IMR-90 (cell line): ENCODE measurements at regions not wholly inside any gene's neighbourhood (a gene's known extent, or its start where the extent isn't known, plus 50 kb on each side); places are given as distances from the start of the nearest gene placed in this dataset.

Source experiments
- ATAC-seq: fragments of 200-7000 bp; cut with Tn5 transposase; 2 replicates; pipeline ENCODE4 v1.9.1; 2020; ENCODE audit warnings: low read depth, mild to moderate bottlenecking, moderate library complexity
- BruUV-seq: library from RNA; stranded (reverse); fragments of 400-500 nt; replicated peaks from 2 replicates; lab custom pipeline; 2021; lab: Mats Ljungman, UMichigan
- CTCF ChIA-PET: fragments of 300-600 bp; formaldehyde crosslinking; extraction: SDS; loops from one replicate; lab custom pipeline; 2021; ENCODE audit warnings: antibody characterized with exemption; lab: Yijun Ruan, JAX
- POLR2A ChIA-PET: fragments of 300-600 bp; sonication (Branson Sonifier 250); formaldehyde crosslinking; loops from one replicate; lab custom pipeline; 2022; ENCODE audit warnings: antibody characterized with exemption; ENCODE audit not compliant: unreplicated experiment; lab: Charles Lee
- DNase-seq: peaks from one replicate; pipeline ENCODE4 v3.0.0; 2013
- H2AFZ ChIP-seq: replicated peaks from 2 replicates; pipeline ENCODE3; 2013; ENCODE audit warnings: low read length, mild to moderate bottlenecking; ENCODE audit not compliant: poor library complexity
- H2AK5ac ChIP-seq: 2 replicates; pipeline ENCODE4 v1.6.1; 2013; ENCODE audit warnings: low read depth, low read length, inconsistent platforms
- H2AK9ac ChIP-seq: replicated peaks from 2 replicates; pipeline ENCODE3; 2013; ENCODE audit warnings: mild to moderate bottlenecking, low read depth, low read length, moderate library complexity; ENCODE audit not compliant: poor library complexity
- H2BK120ac ChIP-seq: 2 replicates; pipeline ENCODE4 v1.6.1; 2013; ENCODE audit warnings: low read depth, low read length, inconsistent platforms
- H2BK15ac ChIP-seq: 3 replicates; pipeline ENCODE4 v1.6.1; 2013; ENCODE audit warnings: low read depth, low read length, inconsistent platforms
- H2BK20ac ChIP-seq: 2 replicates; pipeline ENCODE4 v1.6.1; 2013; ENCODE audit warnings: low read depth, mild to moderate bottlenecking, inconsistent platforms, low read length, moderate library complexity
- H2BK5ac ChIP-seq: 2 replicates; pipeline ENCODE4 v1.6.1; 2013; ENCODE audit warnings: mild to moderate bottlenecking, low read depth, low read length, inconsistent platforms; ENCODE audit not compliant: poor library complexity, severe bottlenecking
- H3K14ac ChIP-seq: replicated peaks from 2 replicates; pipeline ENCODE4 v1.6.1; 2013; ENCODE audit warnings: low read depth, low read length, inconsistent platforms
- H3K18ac ChIP-seq: 2 replicates; pipeline ENCODE4 v1.6.1; 2013; ENCODE audit warnings: low read depth, low read length, control low read depth
- H3K23ac ChIP-seq: 2 replicates; pipeline ENCODE4 v1.6.1; 2013; ENCODE audit warnings: low read depth, low read length, inconsistent platforms
- H3K27ac ChIP-seq: 2 replicates; pipeline ENCODE4 v1.5.1; 2013; ENCODE audit warnings: mild to moderate bottlenecking, control low read depth, low read length; ENCODE audit not compliant: insufficient read depth
- H3K27me3 ChIP-seq: 2 replicates; pipeline ENCODE4 v1.6.1; 2013; ENCODE audit warnings: low read length; ENCODE audit not compliant: control insufficient read depth, insufficient read depth
- H3K36me3 ChIP-seq: 2 replicates; pipeline ENCODE4 v1.6.1; 2013; ENCODE audit warnings: low read length, mixed read lengths; ENCODE audit not compliant: control insufficient read depth, insufficient read depth
- H3K4ac ChIP-seq: 2 replicates; pipeline ENCODE4 v1.6.1; 2013; ENCODE audit warnings: low read depth, low read length, inconsistent platforms
- H3K4me1 ChIP-seq: 2 replicates; pipeline ENCODE4 v1.6.1; 2013; ENCODE audit warnings: low read length, mixed read lengths; ENCODE audit not compliant: control insufficient read depth, insufficient read depth
- H3K4me2 ChIP-seq: 2 replicates; pipeline ENCODE4 v1.6.1; 2013; ENCODE audit warnings: low read depth, mild to moderate bottlenecking, control low read depth, low read length, moderate library complexity
- H3K4me3 ChIP-seq: 2 replicates; pipeline ENCODE4 v1.5.1; 2013; ENCODE audit warnings: low read depth, mild to moderate bottlenecking, control low read depth, low read length, moderate library complexity; ENCODE audit not compliant: insufficient read depth
- H3K56ac ChIP-seq: 2 replicates; pipeline ENCODE4 v1.6.1; 2013; ENCODE audit warnings: low read length, inconsistent platforms; ENCODE audit not compliant: insufficient read depth; ENCODE audit errors: extremely low read depth
- H3K79me1 ChIP-seq, 2 experiments: 2 replicates each; pipeline ENCODE4 v1.6.1; 2013; ENCODE audit warnings: low read length in 2 of 2, inconsistent platforms in 1 of 2, low read depth in 1 of 2
- H3K9ac ChIP-seq: 2 replicates; pipeline ENCODE4 v1.6.1; 2013; ENCODE audit warnings: low read depth, low read length, control low read depth
- H3K9me1 ChIP-seq: 2 replicates; pipeline ENCODE4 v1.6.1; 2013; ENCODE audit warnings: low read length, inconsistent platforms; ENCODE audit not compliant: insufficient read depth
- H3K9me3 ChIP-seq: 2 replicates; pipeline ENCODE4 v1.6.1; 2013; ENCODE audit warnings: low read length; ENCODE audit not compliant: control insufficient read depth, insufficient read depth
- H4K20me1 ChIP-seq: 2 replicates; pipeline ENCODE4 v1.6.1; 2013; ENCODE audit warnings: low read length, inconsistent platforms; ENCODE audit not compliant: insufficient read depth
- H4K5ac ChIP-seq: 2 replicates; pipeline ENCODE4 v1.6.1; 2013; ENCODE audit warnings: mild to moderate bottlenecking, low read depth, low read length, control low read depth
- H4K8ac ChIP-seq, 2 experiments: 2 replicates each; pipeline ENCODE4 v1.6.1; 2013; ENCODE audit warnings: low read depth in 2 of 2, low read length in 2 of 2, control low read depth in 1 of 2, inconsistent platforms in 1 of 2
- H4K91ac ChIP-seq: 2 replicates; pipeline ENCODE4 v1.6.1; 2013; ENCODE audit warnings: low read depth, low read length, inconsistent platforms; ENCODE audit not compliant: insufficient read depth
- BHLHE40 ChIP-seq: fragments of 150-350 bp; IDR thresholded peaks from 2 replicates; pipeline ENCODE4 v1.6.1; 2016; ENCODE audit warnings: mild to moderate bottlenecking, low read depth, low read length
- CHD1 ChIP-seq: IDR thresholded peaks from 2 replicates; pipeline ENCODE4 v1.6.1; 2012; ENCODE audit warnings: low read depth, low read length, improper control_type of control experiment
- MAFK ChIP-seq: IDR thresholded peaks from 2 replicates; pipeline ENCODE4 v1.6.1; 2012; ENCODE audit warnings: low read depth, low read length, improper control_type of control experiment
- MAZ ChIP-seq: IDR thresholded peaks from 2 replicates; pipeline ENCODE4 v1.6.1; 2012; ENCODE audit warnings: low read depth, mild to moderate bottlenecking, low read length, improper control_type of control experiment, moderate library complexity, borderline replicate concordance
- MXI1 ChIP-seq: IDR thresholded peaks from 2 replicates; pipeline ENCODE4 v1.6.1; 2012; ENCODE audit warnings: low read depth, mild to moderate bottlenecking, low read length, moderate library complexity, borderline replicate concordance
- NFE2L2 ChIP-seq: fragments of 150-350 bp; IDR thresholded peaks from 2 replicates; pipeline ENCODE4 v1.6.1; 2016; ENCODE audit warnings: low read depth, mild to moderate bottlenecking, low read length
- POLR2A ChIP-seq: IDR thresholded peaks from 2 replicates; pipeline ENCODE4 v1.6.1; 2012; ENCODE audit warnings: mild to moderate bottlenecking, low read depth, low read length
- RAD21 ChIP-seq: IDR thresholded peaks from 2 replicates; pipeline ENCODE4 v1.6.1; 2012; ENCODE audit warnings: low read length, improper control_type of control experiment
- RFX5 ChIP-seq: IDR thresholded peaks from 2 replicates; pipeline ENCODE4 v1.8.0; 2012; ENCODE audit warnings: low read depth, mild to moderate bottlenecking, low read length, moderate library complexity
- SMC3 ChIP-seq: fragments of 150-350 bp; IDR thresholded peaks from 2 replicates; pipeline ENCODE4 v1.6.1; 2016; ENCODE audit warnings: low read depth, mild to moderate bottlenecking, antibody characterized with exemption, low read length, moderate library complexity
- USF2 ChIP-seq: fragments of 150-350 bp; IDR thresholded peaks from 2 replicates; pipeline ENCODE4 v1.6.1; 2017; ENCODE audit warnings: mild to moderate bottlenecking, antibody characterized with exemption, low read length, low read depth
- WGBS, 2 experiments: methylation state at CpG; one replicate each; pipeline versions ENCODE4 v1.1.5 to v1.1.7; 2013; ENCODE audit warnings: missing lambda C conversion rate in 2 of 2; ENCODE audit not compliant: insufficient read length in 1 of 2; ENCODE audit errors: extremely low coverage in 2 of 2; 5-methylcytosine and 5-hydroxymethylcytosine counted together
- dilution Hi-C: fragments of 300-500 bp; cut with HindIII; formaldehyde crosslinking; loops from one replicate; pipeline ENCODE4 v1.14.3; 2018; ENCODE audit warnings: low sequenced_read_pairs; ENCODE audit not compliant: unreplicated experiment
- in situ Hi-C: fragments of 300-500 bp; cut with MboI; formaldehyde crosslinking; loops from 3 replicates; pipeline ENCODE4 v1.14.3; 2019; ENCODE audit warnings: low sequenced_read_pairs, inconsistent platforms, mixed read lengths
- intact Hi-C: fragments of 100-400 bp; cut with micrococcal nuclease; formaldehyde crosslinking; loops from 2 replicates; pipeline ENCODE4 v1.10.0; 2022
- TF ChIP-seq, protein P1 (sequence below): fragments of 150-350 bp; IDR thresholded peaks from 2 replicates; pipeline ENCODE4 v1.6.1; 2016; ENCODE audit warnings: low read depth, mild to moderate bottlenecking, low read length, moderate library complexity, borderline replicate concordance
- TF ChIP-seq, protein P2 (sequence below): conservative IDR thresholded peaks from 2 replicates; pipeline ENCODE4 v1.5.1; 2012; ENCODE audit warnings: mild to moderate bottlenecking, low read depth, low read length, improper control_type of control experiment

- no peaks in the 10 kb centered on the region for H4K20me1 ChIP-seq
- H3K9ac ChIP-seq: no peak overlapping the region
- intact Hi-C loops: no loop called here
- H3K4me3 ChIP-seq: no peak overlapping the region
- dilution Hi-C loops: no loop called here
- no peaks in the 10 kb centered on the region for H3K79me1 ChIP-seq
- no peaks in the 10 kb centered on the region for H3K36me3 ChIP-seq
- CTCF ChIA-PET: no interaction called here
- H4K5ac ChIP-seq: no peak overlapping the region
- H3K27me3 ChIP-seq: no peaks in the 10 kb centered on the region
- H2AK5ac ChIP-seq: no peak overlapping the region
- H2BK5ac ChIP-seq: no peak overlapping the region
- H2AK9ac ChIP-seq: no peak overlapping the region
- no peak overlapping the region for H2AFZ ChIP-seq
- BruUV-seq: no TSS peak
- H2BK20ac ChIP-seq: no peak overlapping the region
- DNase-seq (no peak), ATAC-seq (no peak)
- no peaks in the 10 kb centered on the region for H3K4me1 ChIP-seq
- no peak overlapping the region for H3K23ac ChIP-seq
- no peak overlapping the region for H4K91ac ChIP-seq
- POLR2A ChIA-PET: no interaction called here
- no peaks in the 10 kb centered on the region; the same call in 1 of the 2 replicates for H3K9me3 ChIP-seq
- no peak overlapping the region for H4K8ac ChIP-seq
- no peak overlapping the region for H3K56ac ChIP-seq
- H2BK15ac ChIP-seq: no peak overlapping the region
- in situ Hi-C loops: no loop called here
- H2BK120ac ChIP-seq: no peak overlapping the region
- H3K4me2 ChIP-seq: no peak overlapping the region
- no peaks in the 10 kb centered on the region for H3K9me1 ChIP-seq
- TF ChIP-seq RAD21: no peak
- no peak for TF ChIP-seq CHD1
- TF ChIP-seq MAFK: no peak
- no peak for TF ChIP-seq USF2
- TF ChIP-seq, protein P1, sequence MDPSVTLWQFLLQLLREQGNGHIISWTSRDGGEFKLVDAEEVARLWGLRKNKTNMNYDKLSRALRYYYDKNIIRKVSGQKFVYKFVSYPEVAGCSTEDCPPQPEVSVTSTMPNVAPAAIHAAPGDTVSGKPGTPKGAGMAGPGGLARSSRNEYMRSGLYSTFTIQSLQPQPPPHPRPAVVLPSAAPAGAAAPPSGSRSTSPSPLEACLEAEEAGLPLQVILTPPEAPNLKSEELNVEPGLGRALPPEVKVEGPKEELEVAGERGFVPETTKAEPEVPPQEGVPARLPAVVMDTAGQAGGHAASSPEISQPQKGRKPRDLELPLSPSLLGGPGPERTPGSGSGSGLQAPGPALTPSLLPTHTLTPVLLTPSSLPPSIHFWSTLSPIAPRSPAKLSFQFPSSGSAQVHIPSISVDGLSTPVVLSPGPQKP: no peak
- no peak for TF ChIP-seq MAZ
- no peak for TF ChIP-seq RFX5
- TF ChIP-seq SMC3: no peak
- no peak for TF ChIP-seq BHLHE40
- no peak for TF ChIP-seq NFE2L2
- TF ChIP-seq, protein P2, sequence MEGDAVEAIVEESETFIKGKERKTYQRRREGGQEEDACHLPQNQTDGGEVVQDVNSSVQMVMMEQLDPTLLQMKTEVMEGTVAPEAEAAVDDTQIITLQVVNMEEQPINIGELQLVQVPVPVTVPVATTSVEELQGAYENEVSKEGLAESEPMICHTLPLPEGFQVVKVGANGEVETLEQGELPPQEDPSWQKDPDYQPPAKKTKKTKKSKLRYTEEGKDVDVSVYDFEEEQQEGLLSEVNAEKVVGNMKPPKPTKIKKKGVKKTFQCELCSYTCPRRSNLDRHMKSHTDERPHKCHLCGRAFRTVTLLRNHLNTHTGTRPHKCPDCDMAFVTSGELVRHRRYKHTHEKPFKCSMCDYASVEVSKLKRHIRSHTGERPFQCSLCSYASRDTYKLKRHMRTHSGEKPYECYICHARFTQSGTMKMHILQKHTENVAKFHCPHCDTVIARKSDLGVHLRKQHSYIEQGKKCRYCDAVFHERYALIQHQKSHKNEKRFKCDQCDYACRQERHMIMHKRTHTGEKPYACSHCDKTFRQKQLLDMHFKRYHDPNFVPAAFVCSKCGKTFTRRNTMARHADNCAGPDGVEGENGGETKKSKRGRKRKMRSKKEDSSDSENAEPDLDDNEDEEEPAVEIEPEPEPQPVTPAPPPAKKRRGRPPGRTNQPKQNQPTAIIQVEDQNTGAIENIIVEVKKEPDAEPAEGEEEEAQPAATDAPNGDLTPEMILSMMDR: no peak
- TF ChIP-seq MXI1: no peak
- TF ChIP-seq POLR2A: no peak
- H3K18ac ChIP-seq: no peak overlapping the region
- whole genome bisulfite sequencing, 2 experiments: no CpG with 5 or more reads among the region's 10 CpGs
- no peak overlapping the region for H3K14ac ChIP-seq
- H3K4ac ChIP-seq: no peak overlapping the region
- no peak overlapping the region for H3K27ac ChIP-seq
These were observed 282.1 kb upstream of the IRX5 start for GRCh38 chr16:54648575-54648974.
